GM10248 (cell line): ENCODE measurements at regions not wholly inside any gene's neighbourhood (a gene's known extent, or its start where the extent isn't known, plus 50 kb on each side); places are given as distances from the start of the nearest gene placed in this dataset.

Experiments
- CTCF ChIA-PET: fragments of 300-600 bp; sonication (Branson Sonifier 250); formaldehyde crosslinking; extraction: SDS; loops from one replicate; lab custom pipeline; 2021; ENCODE audit warnings: antibody characterized with exemption; lab: Yijun Ruan, JAX
- POLR2A ChIA-PET: fragments of 350-650 bp; sonication (Branson Sonifier 250); formaldehyde crosslinking; extraction: SDS; loops from one replicate; lab custom pipeline; 2020; ENCODE audit warnings: antibody characterized with exemption; lab: Yijun Ruan, JAX
- DNase-seq: peaks from one replicate; pipeline ENCODE4 v3.0.0; 2012; ENCODE audit errors: extremely low spot score
- CTCF ChIP-seq: IDR thresholded peaks from 2 replicates; pipeline ENCODE4 v1.5.1; 2012; ENCODE audit warnings: mild to moderate bottlenecking, low read depth; ENCODE audit errors: extremely low read depth, missing control alignments, control extremely low read depth

GRCh38 chr10:2933071-2933470, 134.3 kb upstream of the PFKP start:
- CTCF ChIA-PET: no interaction called here
- DNase-seq: no peak
- POLR2A ChIA-PET: no interaction called here
- no peak for TF ChIP-seq CTCF

- CTCF ChIA-PET: interaction anchor here (1.2 to 6.8 kb wide), 2 partner anchors 110 to 115 kb away, joined by 3 to 106 read pairs; no protein-coding TSS in a partner anchor
- DNase-seq: no peak
- TF ChIP-seq CTCF: no peak
- POLR2A ChIA-PET: no interaction called here
Measured at GRCh38 chr10:2929480-2930258, 137.7 kb upstream of the PFKP start.

- DNase-seq: peak; percentile 87
- ChIA-PET CTCF (interaction anchor here (0.6 to 6.8 kb wide), 22 partner anchors 8 to 269 kb away, joined by 3 to 106 read pairs (median 4); no protein-coding TSS in a partner anchor), POLR2A (interaction anchor here (1.1 kb wide), 1 partner anchor 150 kb away, joined by 4 read pairs; no protein-coding TSS in a partner anchor)
- TF ChIP-seq CTCF: peak; percentile 75
Measured at GRCh38 chr10:2927958-2928840, 139.1 kb upstream of the PFKP start.

GRCh38 chr10:2926918-2927660, 140.3 kb upstream of the PFKP start:
- DNase-seq: no peak
- ChIA-PET CTCF (interaction anchor here (1.4 to 6.8 kb wide), 3 partner anchors 10 to 118 kb away, joined by 6 to 106 read pairs (median 11); no protein-coding TSS in a partner anchor), POLR2A (no interaction called here)
- no peak for TF ChIP-seq CTCF

- POLR2A ChIA-PET: no interaction called here
- no peak for DNase-seq
- TF ChIP-seq CTCF: no peak
- CTCF ChIA-PET: interaction anchor here (6.8 kb wide), 1 partner anchor 119 kb away, joined by 106 read pairs; no protein-coding TSS in a partner anchor
Measured at GRCh38 chr10:2925631-2926030, 141.7 kb upstream of the PFKP start.
